SK-N-SH treated with all-trans-retinoic acid at 6 μM for 48 hours (cell line): ENCODE measurements at regions not wholly inside any gene's neighbourhood (a gene's known extent, or its start where the extent isn't known, plus 50 kb on each side); places are given as distances from the start of the nearest gene placed in this dataset.

Source experiments
- ATAC-seq: fragments of 200-7000 bp; cut with Tn5 transposase; 3 replicates; pipeline ENCODE4 v1.9.1; 2020; ENCODE audit warnings: mild to moderate bottlenecking, moderate library complexity
- ARNTL ChIP-seq: fragments of 450-650 bp; formaldehyde crosslinking; IDR thresholded peaks from 2 replicates; pipeline ENCODE4 v1.5.0; 2020; ENCODE audit warnings: low read depth, mild to moderate bottlenecking, moderate library complexity, borderline replicate concordance
- BACH2 ChIP-seq: fragments of 250-450 bp; sonication (Bioruptor Pico); IDR thresholded peaks from 2 replicates; pipeline ENCODE4 v1.9.0; 2021; ENCODE audit warnings: mild to moderate bottlenecking, borderline replicate concordance
- CSDC2 ChIP-seq: fragments of 250-450 bp; sonication (Bioruptor Pico); IDR thresholded peaks from 2 replicates; pipeline ENCODE4 v1.5.0; 2020; ENCODE audit warnings: mild to moderate bottlenecking, moderate library complexity
- CSRNP3 ChIP-seq: fragments of 250-450 bp; sonication (Bioruptor Pico); IDR thresholded peaks from 2 replicates; pipeline ENCODE4 v1.5.1; 2021; ENCODE audit warnings: mild to moderate bottlenecking, moderate library complexity
- ESRRG ChIP-seq: fragments of 250-450 bp; sonication (Bioruptor Pico); IDR thresholded peaks from 2 replicates; pipeline ENCODE4 v1.6.1; 2021; ENCODE audit warnings: mild to moderate bottlenecking
- GLIS3 ChIP-seq: fragments of 250-450 bp; sonication (Bioruptor Pico); IDR thresholded peaks from 2 replicates; pipeline ENCODE4 v1.5.0; 2020; ENCODE audit warnings: mild to moderate bottlenecking, moderate library complexity
- ISL1 ChIP-seq: fragments of 250-450 bp; sonication (Bioruptor Pico); IDR thresholded peaks from 2 replicates; pipeline ENCODE4 v2.1.2; 2022; ENCODE audit warnings: mild to moderate bottlenecking, moderate library complexity
- OSR1 ChIP-seq: fragments of 250-450 bp; sonication (Bioruptor Pico); IDR thresholded peaks from 2 replicates; pipeline ENCODE4 v1.8.0; 2022; ENCODE audit warnings: moderate library complexity, mild to moderate bottlenecking, inconsistent platforms
- PPARA ChIP-seq: fragments of 250-450 bp; sonication (Bioruptor Pico); IDR thresholded peaks from 2 replicates; pipeline ENCODE4 v1.5.0; 2020; ENCODE audit warnings: mild to moderate bottlenecking, borderline replicate concordance
- RARB ChIP-seq: fragments of 250-450 bp; sonication (Bioruptor Pico); IDR thresholded peaks from 2 replicates; pipeline ENCODE4 v1.8.0; 2021; ENCODE audit warnings: mild to moderate bottlenecking, moderate library complexity
- SNAI2 ChIP-seq: fragments of 250-450 bp; sonication (Bioruptor Pico); IDR thresholded peaks from 2 replicates; pipeline ENCODE4 v1.5.0; 2020; ENCODE audit warnings: mild to moderate bottlenecking, moderate library complexity
- TCF4 ChIP-seq: fragments of 250-450 bp; sonication (Bioruptor Pico); IDR thresholded peaks from 2 replicates; pipeline ENCODE4 v1.8.0; 2021; ENCODE audit warnings: mild to moderate bottlenecking, moderate library complexity, borderline replicate concordance
- ZC3H10 ChIP-seq: fragments of 250-450 bp; sonication (Bioruptor Pico); IDR thresholded peaks from 2 replicates; pipeline ENCODE4 v1.5.1; 2021; ENCODE audit warnings: mild to moderate bottlenecking, moderate library complexity
- ZFP3 ChIP-seq: fragments of 250-450 bp; sonication (Bioruptor Pico); IDR thresholded peaks from 2 replicates; pipeline ENCODE4 v1.5.0; 2020; ENCODE audit warnings: mild to moderate bottlenecking, moderate library complexity
- ZFP30 ChIP-seq: fragments of 450-650 bp; formaldehyde crosslinking; IDR thresholded peaks from 2 replicates; pipeline ENCODE4 v1.5.0; 2022; ENCODE audit warnings: mild to moderate bottlenecking, moderate library complexity
- ZNF565 ChIP-seq: fragments of 450-650 bp; formaldehyde crosslinking; conservative IDR thresholded peaks from 2 replicates; pipeline ENCODE4 v1.5.0; 2020; ENCODE audit warnings: low read depth, mild to moderate bottlenecking, moderate library complexity
- ZNF70 ChIP-seq: fragments of 450-650 bp; formaldehyde crosslinking; IDR thresholded peaks from 2 replicates; pipeline ENCODE4 v1.5.0; 2020; ENCODE audit warnings: mild to moderate bottlenecking, moderate library complexity
- ZNF8 ChIP-seq: fragments of 450-650 bp; formaldehyde crosslinking; IDR thresholded peaks from 2 replicates; pipeline ENCODE4 v1.5.0; 2020; ENCODE audit warnings: mild to moderate bottlenecking, moderate library complexity
- TF ChIP-seq, protein P1 (sequence below): fragments of 250-450 bp; sonication (Bioruptor Pico); IDR thresholded peaks from 2 replicates; pipeline ENCODE4 v1.5.0; 2020; ENCODE audit warnings: mild to moderate bottlenecking, moderate library complexity
- TF ChIP-seq, protein P2 (sequence below): fragments of 250-450 bp; sonication (Bioruptor Pico); IDR thresholded peaks from 2 replicates; pipeline ENCODE4 v1.5.1; 2020; ENCODE audit warnings: low read depth, mild to moderate bottlenecking, moderate library complexity

DNA sequence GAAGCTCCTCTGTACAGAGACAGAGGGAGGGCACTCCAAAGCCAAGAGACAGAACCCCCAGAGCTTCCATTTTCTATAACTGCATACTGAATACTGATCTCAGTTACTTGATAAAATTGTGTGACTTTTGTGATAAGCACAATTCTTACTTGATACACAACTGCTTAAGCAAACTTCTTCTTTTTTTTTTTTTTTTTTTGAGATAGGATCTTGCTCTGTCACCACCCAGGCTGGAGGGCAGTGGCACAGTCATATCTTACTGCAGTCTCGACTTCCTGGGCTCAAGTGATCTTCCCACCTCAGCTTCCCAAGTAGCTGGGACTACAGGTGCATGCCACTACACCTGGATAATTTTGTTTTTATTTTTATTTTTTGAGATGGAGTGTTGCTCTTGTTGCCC, 252.1 kb upstream of the ZNF608 start:
- TF ChIP-seq, protein P1, sequence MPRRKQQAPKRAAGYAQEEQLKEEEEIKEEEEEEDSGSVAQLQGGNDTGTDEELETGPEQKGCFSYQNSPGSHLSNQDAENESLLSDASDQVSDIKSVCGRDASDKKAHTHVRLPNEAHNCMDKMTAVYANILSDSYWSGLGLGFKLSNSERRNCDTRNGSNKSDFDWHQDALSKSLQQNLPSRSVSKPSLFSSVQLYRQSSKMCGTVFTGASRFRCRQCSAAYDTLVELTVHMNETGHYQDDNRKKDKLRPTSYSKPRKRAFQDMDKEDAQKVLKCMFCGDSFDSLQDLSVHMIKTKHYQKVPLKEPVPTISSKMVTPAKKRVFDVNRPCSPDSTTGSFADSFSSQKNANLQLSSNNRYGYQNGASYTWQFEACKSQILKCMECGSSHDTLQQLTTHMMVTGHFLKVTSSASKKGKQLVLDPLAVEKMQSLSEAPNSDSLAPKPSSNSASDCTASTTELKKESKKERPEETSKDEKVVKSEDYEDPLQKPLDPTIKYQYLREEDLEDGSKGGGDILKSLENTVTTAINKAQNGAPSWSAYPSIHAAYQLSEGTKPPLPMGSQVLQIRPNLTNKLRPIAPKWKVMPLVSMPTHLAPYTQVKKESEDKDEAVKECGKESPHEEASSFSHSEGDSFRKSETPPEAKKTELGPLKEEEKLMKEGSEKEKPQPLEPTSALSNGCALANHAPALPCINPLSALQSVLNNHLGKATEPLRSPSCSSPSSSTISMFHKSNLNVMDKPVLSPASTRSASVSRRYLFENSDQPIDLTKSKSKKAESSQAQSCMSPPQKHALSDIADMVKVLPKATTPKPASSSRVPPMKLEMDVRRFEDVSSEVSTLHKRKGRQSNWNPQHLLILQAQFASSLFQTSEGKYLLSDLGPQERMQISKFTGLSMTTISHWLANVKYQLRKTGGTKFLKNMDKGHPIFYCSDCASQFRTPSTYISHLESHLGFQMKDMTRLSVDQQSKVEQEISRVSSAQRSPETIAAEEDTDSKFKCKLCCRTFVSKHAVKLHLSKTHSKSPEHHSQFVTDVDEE (CRISPR knock-in tag), result no peak
- TF ChIP-seq ZNF70 (CRISPR knock-in tag), result no peak
- TF ChIP-seq ESRRG (CRISPR knock-in tag), result no peak
- TF ChIP-seq SNAI2 (CRISPR knock-in tag), result no peak
- ATAC-seq, result no peak

GRCh38 chr5:125002727-125003598, 256.5 kb upstream of the ZNF608 start:
- TF ChIP-seq ISL1 (CRISPR knock-in tag) (peak; percentile 58), ZNF8 (CRISPR knock-in tag) (peak; percentile 42; the same call in 1 of the 2 replicates), GLIS3 (CRISPR knock-in tag) (no peak), ARNTL (CRISPR knock-in tag) (no peak)
- TF ChIP-seq, protein P2, sequence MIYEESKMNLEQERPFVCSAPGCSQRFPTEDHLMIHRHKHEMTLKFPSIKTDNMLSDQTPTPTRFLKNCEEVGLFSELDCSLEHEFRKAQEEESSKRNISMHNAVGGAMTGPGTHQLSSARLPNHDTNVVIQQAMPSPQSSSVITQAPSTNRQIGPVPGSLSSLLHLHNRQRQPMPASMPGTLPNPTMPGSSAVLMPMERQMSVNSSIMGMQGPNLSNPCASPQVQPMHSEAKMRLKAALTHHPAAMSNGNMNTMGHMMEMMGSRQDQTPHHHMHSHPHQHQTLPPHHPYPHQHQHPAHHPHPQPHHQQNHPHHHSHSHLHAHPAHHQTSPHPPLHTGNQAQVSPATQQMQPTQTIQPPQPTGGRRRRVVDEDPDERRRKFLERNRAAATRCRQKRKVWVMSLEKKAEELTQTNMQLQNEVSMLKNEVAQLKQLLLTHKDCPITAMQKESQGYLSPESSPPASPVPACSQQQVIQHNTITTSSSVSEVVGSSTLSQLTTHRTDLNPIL, result no peak
- peak; percentile 36; the same call in 2 of the 3 replicates for ATAC-seq

- TF ChIP-seq, protein P1 (CRISPR knock-in tag), result no peak
- TF ChIP-seq ZNF70 (CRISPR knock-in tag) (no peak), ESRRG (CRISPR knock-in tag) (no peak), ZNF565 (CRISPR knock-in tag) (no peak), ZNF8 (CRISPR knock-in tag) (no peak), TCF4 (CRISPR knock-in tag) (no peak), CSRNP3 (CRISPR knock-in tag) (no peak), RARB (CRISPR knock-in tag) (no peak), PPARA (no peak), ZFP3 (no peak), ZC3H10 (no peak), GLIS3 (CRISPR knock-in tag) (no peak), ZFP30 (CRISPR knock-in tag) (no peak), ISL1 (CRISPR knock-in tag) (no peak), CSDC2 (no peak), BACH2 (no peak), ARNTL (CRISPR knock-in tag) (no peak)
- ATAC-seq, result no peak
Measured at GRCh38 chr5:125004009-125004408, 257.6 kb upstream of the ZNF608 start.

GRCh38 chr5:125005266-125005665, 258.8 kb upstream of the ZNF608 start:
- no peak for ATAC-seq
- TF ChIP-seq ZFP3, result no peak
- no peak for TF ChIP-seq OSR1 (CRISPR knock-in tag)
- TF ChIP-seq ARNTL (CRISPR knock-in tag), result no peak
- TF ChIP-seq PPARA, result no peak
- TF ChIP-seq ISL1 (CRISPR knock-in tag), result no peak
- TF ChIP-seq CSDC2, result no peak
- TF ChIP-seq ZNF70 (CRISPR knock-in tag), result no peak
- no peak for TF ChIP-seq SNAI2 (CRISPR knock-in tag)
- TF ChIP-seq ZNF8 (CRISPR knock-in tag), result no peak
